DOHH2 (cell line): ENCODE measurements at regions not wholly inside any gene's neighbourhood (a gene's known extent, or its start where the extent isn't known, plus 50 kb on each side); places are given as distances from the start of the nearest gene placed in this dataset.

Experiments used
- H3F3A ChIP-seq: fragments of 200-600 bp; sonication (generic), shearing (Covaris generic); 2 replicates; pipeline ENCODE4 v1.6.0; 2016; ENCODE audit warnings: antibody characterized with exemption, mild to moderate bottlenecking; ENCODE audit not compliant: control insufficient read depth, insufficient read depth
- H3K27ac ChIP-seq: fragments of 200-600 bp; sonication (generic); 2 replicates; pipeline ENCODE4 v1.5.1; 2014; ENCODE audit warnings: low read depth, mild to moderate bottlenecking, low read length, moderate library complexity
- H3K27me3 ChIP-seq: fragments of 200-600 bp; sonication (generic); 2 replicates; pipeline ENCODE4 v1.6.1; 2014; ENCODE audit warnings: mild to moderate bottlenecking, low read length, mixed read lengths; ENCODE audit not compliant: control insufficient read depth
- H3K36me3 ChIP-seq: fragments of 200-600 bp; sonication (generic); 2 replicates; pipeline ENCODE4 v1.6.1; 2014; ENCODE audit warnings: mild to moderate bottlenecking, low read length, moderate library complexity, mixed read lengths; ENCODE audit not compliant: control insufficient read depth
- H3K4me1 ChIP-seq: fragments of 200-600 bp; sonication (generic); 2 replicates; pipeline ENCODE4 v1.6.1; 2014; ENCODE audit warnings: mild to moderate bottlenecking, low read length, mixed read lengths; ENCODE audit not compliant: control insufficient read depth
- H3K4me2 ChIP-seq: fragments of 200-600 bp; sonication (generic); 2 replicates; pipeline ENCODE4 v1.6.0; 2014; ENCODE audit warnings: mild to moderate bottlenecking, low read length, moderate library complexity
- H3K4me3 ChIP-seq: fragments of 200-600 bp; sonication (generic); 2 replicates; pipeline ENCODE4 v1.5.1; 2014; ENCODE audit warnings: mild to moderate bottlenecking, low read length, mixed read lengths
- H3K79me2 ChIP-seq: fragments of 200-600 bp; sonication (generic); 2 replicates; pipeline ENCODE4 v1.6.1; 2014; ENCODE audit warnings: mild to moderate bottlenecking, low read length, mixed read lengths; ENCODE audit not compliant: control insufficient read depth
- H3K9me2 ChIP-seq: fragments of 200-600 bp; sonication (generic); replicated peaks from 2 replicates; pipeline ENCODE4 v1.6.1; 2014; ENCODE audit warnings: mild to moderate bottlenecking, low read length, mixed read lengths; ENCODE audit not compliant: control insufficient read depth
- H3K9me3 ChIP-seq: fragments of 200-600 bp; sonication (generic); 2 replicates; pipeline ENCODE4 v1.6.1; 2014; ENCODE audit warnings: antibody characterized with exemption, low read length, mixed read lengths; ENCODE audit not compliant: control insufficient read depth, insufficient read depth
- H4K20me1 ChIP-seq: fragments of 200-600 bp; sonication (generic); 2 replicates; pipeline ENCODE4 v1.6.0; 2014; ENCODE audit warnings: low read depth, mild to moderate bottlenecking, antibody characterized with exemption, low read length, moderate library complexity; ENCODE audit not compliant: control insufficient read depth, insufficient read depth
- EZH2phosphoT487 ChIP-seq: fragments of 200-600 bp; sonication (generic); IDR thresholded peaks from 2 replicates; pipeline ENCODE4 v1.6.1; 2017; ENCODE audit warnings: borderline replicate concordance, mild to moderate bottlenecking, antibody characterized with exemption, low read length, moderate library complexity, mixed read lengths
- TF ChIP-seq, protein P1 (sequence below): fragments of 200-600 bp; sonication (generic); IDR thresholded peaks from one replicate; pipeline ENCODE4 v1.5.1; 2014; ENCODE audit warnings: antibody characterized with exemption, mild to moderate bottlenecking, low read depth, low read length; ENCODE audit not compliant: poor library complexity, severe bottlenecking

DNA sequence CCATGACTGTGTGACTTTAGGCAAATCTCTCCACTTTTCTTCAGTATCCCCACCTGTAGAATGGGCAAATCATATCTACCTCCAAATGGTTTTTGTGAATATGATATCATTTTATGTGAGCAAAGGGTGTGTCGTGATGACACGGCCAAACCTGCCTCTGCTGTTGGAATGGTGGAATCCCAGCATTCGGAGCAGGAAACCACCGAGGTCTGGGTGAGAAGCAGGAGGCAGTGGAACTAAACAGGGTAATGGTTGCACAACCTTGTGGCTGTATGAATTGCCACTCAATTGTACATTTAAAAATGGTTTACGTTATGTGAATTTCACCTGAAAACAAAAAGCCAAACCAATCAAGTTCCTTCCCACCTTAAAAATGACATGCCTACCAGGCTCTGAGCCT lies 131.4 kb upstream of the ZMIZ1 start:
- Histone ChIP-seq H3F3A (no peaks in the 10 kb centered on the region), H3K27ac (no peak overlapping the region), H3K9me2 (no peaks in the 10 kb centered on the region), H3K4me1 (no peaks in the 10 kb centered on the region), H3K27me3 (peaks cover 17% of the 10 kb centered on the region), H3K79me2 (no peaks in the 10 kb centered on the region), H3K4me2 (no peak overlapping the region), H3K4me3 (no peak overlapping the region), H3K36me3 (no peaks in the 10 kb centered on the region), H4K20me1 (no peaks in the 10 kb centered on the region; the same call in 1 of the 2 replicates), H3K9me3 (no peaks in the 10 kb centered on the region)
- TF ChIP-seq, protein P1, sequence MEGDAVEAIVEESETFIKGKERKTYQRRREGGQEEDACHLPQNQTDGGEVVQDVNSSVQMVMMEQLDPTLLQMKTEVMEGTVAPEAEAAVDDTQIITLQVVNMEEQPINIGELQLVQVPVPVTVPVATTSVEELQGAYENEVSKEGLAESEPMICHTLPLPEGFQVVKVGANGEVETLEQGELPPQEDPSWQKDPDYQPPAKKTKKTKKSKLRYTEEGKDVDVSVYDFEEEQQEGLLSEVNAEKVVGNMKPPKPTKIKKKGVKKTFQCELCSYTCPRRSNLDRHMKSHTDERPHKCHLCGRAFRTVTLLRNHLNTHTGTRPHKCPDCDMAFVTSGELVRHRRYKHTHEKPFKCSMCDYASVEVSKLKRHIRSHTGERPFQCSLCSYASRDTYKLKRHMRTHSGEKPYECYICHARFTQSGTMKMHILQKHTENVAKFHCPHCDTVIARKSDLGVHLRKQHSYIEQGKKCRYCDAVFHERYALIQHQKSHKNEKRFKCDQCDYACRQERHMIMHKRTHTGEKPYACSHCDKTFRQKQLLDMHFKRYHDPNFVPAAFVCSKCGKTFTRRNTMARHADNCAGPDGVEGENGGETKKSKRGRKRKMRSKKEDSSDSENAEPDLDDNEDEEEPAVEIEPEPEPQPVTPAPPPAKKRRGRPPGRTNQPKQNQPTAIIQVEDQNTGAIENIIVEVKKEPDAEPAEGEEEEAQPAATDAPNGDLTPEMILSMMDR, result no peak
- no peak for TF ChIP-seq EZH2phosphoT487

DNA sequence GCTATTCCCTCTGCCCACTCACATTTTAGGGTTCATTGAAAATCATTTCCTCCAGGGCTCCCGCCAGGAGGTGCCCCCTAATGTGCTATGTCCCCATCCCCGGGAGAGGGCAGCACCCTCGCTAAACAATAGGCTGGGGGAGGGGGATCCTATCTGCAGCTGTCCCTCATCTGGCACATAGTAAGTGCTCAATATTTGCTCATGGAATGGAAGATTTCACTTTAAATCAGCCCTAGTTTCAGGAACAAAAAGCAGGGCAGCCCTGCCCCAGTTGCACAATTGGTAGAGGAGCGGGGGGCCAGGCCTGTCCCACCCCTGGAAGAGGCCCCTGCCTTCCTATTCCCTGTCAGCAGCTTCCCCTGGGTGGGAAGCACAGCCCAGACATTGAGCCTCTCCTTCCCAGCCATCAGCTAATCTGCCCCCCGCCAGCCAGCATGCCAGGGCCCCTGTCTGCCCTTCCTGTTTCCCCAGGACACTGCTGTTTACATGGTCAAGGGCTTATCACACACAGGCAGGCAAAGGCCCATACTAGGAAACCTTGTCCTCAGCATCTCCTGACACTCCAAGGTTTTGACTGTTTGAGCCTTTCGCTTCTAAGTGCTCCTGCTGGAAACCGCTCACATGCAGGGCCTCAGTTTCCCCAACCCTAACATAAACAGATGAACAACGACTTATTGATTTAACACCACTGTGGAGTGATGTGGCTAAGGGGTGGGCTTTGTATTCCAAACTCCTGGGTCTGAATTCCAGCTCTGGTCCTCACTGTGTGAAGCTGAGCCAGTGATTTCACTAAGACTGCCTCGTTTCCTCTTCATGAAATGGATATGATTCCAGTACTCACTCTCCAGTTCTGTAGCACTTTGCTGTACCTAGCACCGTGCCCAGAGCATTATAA lies 130.7 kb upstream of the ZMIZ1 start:
- no peaks in the 10 kb centered on the region; the same call in 1 of the 2 replicates for H4K20me1 ChIP-seq
- H3F3A ChIP-seq, result no peaks in the 10 kb centered on the region
- no peak for TF ChIP-seq EZH2phosphoT487
- TF ChIP-seq, protein P1, result peak; percentile 69
- H3K36me3 ChIP-seq, result no peaks in the 10 kb centered on the region
- H3K4me2 ChIP-seq, result no peak overlapping the region
- H3K4me3 ChIP-seq, result no peak overlapping the region
- H3K9me3 ChIP-seq, result no peaks in the 10 kb centered on the region
- no peaks in the 10 kb centered on the region for H3K4me1 ChIP-seq
- no peaks in the 10 kb centered on the region for H3K79me2 ChIP-seq
- peaks cover 18% of the 10 kb centered on the region for H3K27me3 ChIP-seq
- no peaks in the 10 kb centered on the region for H3K9me2 ChIP-seq
- no peak overlapping the region for H3K27ac ChIP-seq

DNA sequence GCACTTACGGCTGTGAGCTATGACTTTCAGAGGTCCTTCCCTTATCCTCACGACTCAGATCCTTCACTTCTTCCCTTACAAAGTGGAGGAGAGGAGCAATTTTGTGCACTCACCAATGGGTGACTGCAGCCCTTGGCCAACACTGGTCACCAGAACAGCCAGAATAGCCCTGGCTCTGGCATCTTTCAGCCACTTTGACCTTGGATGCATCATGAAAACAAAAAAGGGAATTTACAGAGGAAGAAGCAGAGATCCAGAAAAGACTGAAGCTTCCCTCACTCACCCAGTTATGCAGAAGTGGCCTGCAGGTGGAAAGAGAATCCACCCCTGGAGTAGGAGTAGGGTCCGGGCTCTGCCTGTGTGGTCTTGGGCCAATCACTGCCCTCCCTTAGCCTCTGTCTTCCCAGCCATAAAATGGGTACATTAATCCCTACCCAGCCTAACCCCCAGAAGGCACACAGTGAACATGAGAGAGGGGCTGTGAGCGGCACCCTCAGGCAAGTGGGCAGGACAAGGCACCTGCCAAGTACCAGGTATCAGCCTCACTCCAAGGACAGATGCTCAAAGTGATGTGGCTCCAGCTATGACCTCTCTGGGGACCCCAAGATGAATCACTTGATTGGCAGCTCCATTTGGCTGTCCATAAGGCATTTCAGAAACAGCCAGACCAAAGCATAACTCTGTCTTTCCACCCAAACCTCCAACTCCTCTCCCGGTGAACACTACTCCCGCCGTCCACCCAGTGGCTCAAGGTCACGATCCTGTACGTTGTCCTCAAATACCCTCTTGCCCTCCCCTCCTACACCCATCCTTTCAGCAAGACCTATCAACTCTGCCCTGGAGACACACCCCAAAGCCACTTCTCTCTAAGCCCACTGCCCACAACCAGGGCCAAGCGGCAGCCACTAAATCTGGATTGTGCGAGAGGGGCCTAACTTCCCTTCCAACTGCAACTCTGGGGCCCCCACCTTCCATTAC lies 129.8 kb upstream of the ZMIZ1 start:
- peaks cover 25% of the 10 kb centered on the region for H3K27me3 ChIP-seq
- no peaks in the 10 kb centered on the region for H3K79me2 ChIP-seq
- no peaks in the 10 kb centered on the region for H3K9me2 ChIP-seq
- H3K36me3 ChIP-seq, result no peaks in the 10 kb centered on the region
- no peak overlapping the region for H3K27ac ChIP-seq
- H3K4me3 ChIP-seq, result no peak overlapping the region
- TF ChIP-seq EZH2phosphoT487, result no peak
- TF ChIP-seq, protein P1, result no peak
- no peaks in the 10 kb centered on the region for H3K4me1 ChIP-seq
- H3K9me3 ChIP-seq, result no peaks in the 10 kb centered on the region
- no peaks in the 10 kb centered on the region; the same call in 1 of the 2 replicates for H4K20me1 ChIP-seq
- no peaks in the 10 kb centered on the region for H3F3A ChIP-seq
- H3K4me2 ChIP-seq, result no peak overlapping the region
